HPDE6-E6E7 (cell line): ENCODE measurements at regions not wholly inside any gene's neighbourhood (a gene's known extent, or its start where the extent isn't known, plus 50 kb on each side); places are given as distances from the start of the nearest gene placed in this dataset.
A peak's percentile ranks its signal among the peaks of the same experiment; 100 is the strongest.
"Not testable (repeated sequence)": the region's sequence is repeated elsewhere in the genome, so short reads cannot be mapped to it uniquely, and the experiment has no call there.

Source experiments
- DNase-seq: peaks from one replicate; pipeline ENCODE4 v3.0.0; 2011; ENCODE audit warnings: missing footprints; ENCODE audit errors: extremely low spot score

DNA sequence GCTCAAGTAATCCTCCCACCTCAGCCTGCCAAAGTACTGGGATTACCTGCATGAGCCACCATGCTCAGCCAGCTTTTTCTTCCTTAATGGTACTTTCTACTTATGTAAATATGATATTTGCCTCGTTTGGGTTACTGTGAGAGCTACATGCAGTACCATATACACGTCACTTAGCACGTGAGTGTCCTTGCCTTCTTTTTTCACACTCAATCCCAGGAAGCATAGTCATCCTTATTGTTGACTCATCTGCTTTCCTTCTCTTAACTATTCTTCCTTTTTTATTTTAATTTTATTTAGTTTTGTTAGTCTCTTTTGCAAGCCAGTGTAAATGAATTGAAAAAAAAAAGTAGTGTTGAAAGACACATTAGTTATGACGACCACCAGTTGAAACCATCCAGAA lies 205.9 kb downstream of the HIPK3 start:
- no peak for DNase-seq

DNA sequence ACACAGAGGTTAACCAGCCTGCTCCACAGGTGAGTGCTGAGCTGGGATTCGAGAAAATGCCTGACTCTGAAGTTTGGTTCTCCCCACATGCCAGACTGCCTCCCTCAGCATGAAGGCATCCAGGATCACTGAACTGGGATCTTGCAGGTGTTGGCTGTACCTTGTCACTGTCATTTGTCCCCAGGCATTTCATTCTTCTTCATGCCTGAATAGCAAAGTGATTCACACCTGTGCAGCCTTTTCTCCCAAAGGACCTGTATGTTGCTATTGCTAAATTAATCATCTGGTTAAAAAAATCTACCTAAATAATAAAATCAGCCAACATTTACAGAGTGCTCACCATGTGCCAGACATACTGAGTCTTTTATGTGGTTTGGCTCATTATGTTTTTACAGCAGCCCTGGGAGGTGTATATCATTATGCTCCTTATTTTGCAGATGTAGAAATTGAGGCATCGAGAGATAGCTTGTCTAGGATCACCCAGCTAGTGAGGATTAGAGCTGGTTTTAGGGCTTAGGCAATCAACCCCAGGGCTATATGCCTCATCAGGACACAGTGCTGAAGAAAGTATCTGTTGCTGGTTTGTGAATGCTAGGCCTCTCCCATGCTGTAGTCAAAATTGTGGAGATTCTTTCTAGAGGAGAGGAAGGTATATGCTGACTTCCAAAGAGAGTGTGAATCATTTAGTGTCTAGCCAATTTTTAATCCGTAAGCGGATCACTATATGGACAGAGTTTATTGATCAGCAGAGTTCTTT lies 204.4 kb downstream of the HIPK3 start:
- DNase-seq = no peak

DNA sequence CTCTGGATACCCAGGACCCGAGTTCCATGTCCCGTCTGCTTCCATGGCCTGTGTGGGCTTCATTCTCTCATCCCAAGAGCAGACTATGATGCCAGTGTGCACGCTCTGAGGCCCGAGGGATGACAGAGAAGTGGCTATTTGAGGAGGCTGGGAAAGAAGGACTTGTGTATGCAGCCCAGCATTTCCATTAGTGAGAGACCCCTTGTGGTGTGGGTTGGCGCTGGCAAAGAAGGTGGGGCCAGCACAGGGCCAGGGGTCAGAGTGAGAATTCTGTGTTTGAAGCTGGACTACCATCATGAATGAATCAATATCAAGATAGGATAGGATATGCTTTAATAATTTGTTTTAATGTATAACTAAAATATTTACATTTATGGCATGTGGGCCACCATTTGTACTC lies 200.8 kb downstream of the HIPK3 start:
- no peak for DNase-seq

DNA sequence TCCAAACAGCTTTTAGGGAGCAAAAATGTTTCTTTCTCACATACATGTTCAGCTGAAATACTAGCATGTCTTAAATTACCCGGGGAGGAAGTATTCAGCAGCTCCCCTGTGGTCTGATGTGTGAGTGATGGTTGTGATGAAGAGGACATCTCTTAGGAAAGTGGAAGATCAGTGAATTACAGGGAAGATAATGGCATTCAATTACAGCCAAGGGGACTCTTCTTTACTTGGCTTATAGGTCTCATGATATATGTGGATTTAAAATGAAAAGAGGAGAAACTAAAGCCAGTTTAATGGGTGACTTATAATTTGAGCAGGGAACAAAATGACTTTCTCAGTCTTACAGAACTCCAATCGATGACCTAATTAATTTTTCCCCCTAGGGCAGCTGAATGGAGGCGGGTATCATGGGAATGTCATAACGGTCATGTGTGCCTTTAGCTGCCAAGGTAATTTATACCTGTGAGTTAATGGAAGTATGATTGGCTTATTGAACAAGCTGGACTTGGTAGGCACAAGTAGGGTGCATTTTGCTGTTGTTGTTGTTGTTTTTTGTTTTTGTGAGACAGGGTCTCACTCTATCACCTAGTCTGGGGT lies 198.8 kb downstream of the HIPK3 start:
- no peak for DNase-seq

DNA sequence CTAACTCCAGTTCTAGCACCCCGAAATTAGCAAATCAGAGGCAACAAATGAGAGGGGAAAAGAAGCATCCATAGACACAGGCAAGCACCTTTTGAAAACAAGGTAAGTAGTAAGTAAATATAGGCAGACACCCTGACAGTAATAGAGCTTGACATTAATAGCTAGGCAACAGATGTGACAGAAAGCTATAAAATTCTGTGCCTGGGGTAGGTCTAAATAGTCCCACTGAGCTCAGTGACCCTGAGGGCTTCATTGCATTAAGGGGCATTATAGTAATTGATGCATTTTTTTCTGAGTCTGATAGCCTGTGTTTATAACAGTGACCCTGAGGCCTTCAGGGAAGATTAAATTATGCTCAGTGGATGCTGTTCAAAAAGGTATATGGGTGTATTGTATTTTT lies 197.1 kb downstream of the HIPK3 start:
- DNase-seq = no peak

DNA sequence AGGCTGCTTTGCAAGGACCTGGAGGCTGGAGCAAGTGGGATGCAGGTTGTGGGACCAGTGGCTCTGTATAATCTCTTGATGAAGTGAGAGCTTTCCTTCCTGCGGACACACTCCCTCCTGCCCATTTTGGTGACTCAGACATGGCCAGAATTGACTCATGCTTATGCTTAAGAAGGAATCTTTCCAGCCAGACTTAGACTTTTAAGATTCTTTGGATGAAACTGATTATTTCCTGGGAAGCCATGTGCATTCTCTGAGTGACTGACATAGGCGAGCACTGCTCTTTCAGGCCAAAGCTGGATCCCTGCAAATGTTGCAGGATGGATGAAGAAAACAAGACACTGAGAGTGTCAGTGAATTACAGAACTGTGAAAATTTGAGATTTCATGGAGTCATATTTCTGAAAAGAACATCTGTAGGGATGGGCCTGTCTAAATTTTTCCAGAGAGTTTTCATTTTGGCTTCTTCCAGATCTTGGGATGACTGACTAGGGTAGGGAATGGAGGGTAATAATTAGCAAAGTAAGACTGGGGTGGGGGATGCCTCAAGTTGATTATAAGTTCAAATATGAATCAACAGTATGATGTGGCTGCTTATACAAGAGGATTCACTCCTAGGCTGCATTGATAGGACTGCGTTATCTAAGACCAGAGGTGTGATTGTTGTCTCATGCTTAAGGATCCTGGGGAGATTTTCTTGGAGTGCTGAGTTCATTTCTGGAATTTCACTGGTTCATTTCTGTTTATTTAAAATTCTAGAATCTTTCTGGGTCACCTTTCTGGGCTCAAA lies 195.8 kb downstream of the HIPK3 start:
- peak; percentile 47 for DNase-seq

DNA sequence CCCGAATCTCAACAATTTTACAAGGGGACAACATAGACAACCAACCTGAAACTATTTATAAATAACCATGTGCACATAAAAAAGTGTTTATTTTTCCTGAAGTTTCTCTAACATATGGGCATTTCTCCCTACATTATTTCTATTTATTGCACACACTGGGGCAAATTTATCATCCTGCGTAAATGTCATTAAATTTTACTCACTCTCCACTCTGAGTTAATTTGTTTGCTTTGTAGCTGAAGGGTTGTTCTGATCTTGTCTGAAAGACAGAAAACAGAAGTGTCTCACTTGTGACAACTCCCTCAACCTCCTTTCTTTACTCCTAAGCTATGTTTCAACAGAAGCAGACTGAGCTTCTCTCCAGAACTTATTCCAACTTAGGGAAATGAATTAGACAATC lies 194.2 kb downstream of the HIPK3 start:
- DNase-seq = no peak

DNA sequence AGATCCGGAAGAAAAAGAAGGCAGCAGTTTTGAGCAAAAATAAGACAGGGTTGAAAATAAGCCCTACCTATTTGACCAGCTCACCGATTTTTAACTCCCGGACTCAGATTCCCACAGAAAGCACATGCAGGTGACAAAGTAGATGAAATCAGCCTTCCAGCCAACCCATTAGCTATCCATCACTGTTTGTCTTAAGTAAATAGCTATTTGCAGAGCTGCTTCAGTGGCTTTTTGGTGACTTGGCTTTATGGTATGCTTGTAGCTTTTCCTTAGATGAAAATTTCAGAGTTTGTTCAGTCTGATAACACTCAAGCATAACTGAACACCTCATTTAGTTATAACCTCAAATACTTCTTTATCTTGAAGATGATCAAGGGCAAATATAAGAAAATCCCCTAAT lies 192.6 kb downstream of the HIPK3 start:
- no peak for DNase-seq

DNA sequence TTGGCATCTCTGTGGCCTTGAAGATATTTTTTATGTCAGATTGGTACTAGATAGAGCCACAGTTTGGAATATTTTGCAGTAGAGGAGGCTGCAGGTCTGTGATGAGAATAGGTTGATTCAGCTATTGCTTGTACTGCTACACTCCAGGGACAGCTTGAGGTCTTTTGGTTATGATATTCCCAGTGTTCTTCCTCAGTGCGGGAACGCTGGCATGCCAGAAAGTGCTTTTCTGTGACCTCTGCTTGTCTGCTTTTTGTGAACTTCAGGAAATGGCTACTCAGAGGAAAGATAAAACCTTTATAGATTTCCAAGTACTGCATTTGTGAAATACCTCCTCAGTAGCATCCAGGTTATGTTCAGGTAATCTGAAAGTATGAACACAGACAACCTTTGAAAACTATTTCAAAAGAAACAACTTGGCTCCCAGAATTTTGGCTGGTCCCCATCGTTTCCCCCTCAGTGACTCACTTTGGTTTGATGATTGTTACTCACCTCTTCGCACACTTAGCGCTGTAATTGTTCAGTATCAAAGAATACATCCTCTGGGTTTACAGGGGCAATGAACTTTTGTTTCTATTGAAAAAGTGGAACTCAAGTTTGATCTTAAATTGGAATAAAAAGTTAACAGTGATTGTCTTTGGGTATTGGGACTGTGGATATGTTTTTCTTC lies 191.4 kb downstream of the HIPK3 start:
- DNase-seq = no peak

DNA sequence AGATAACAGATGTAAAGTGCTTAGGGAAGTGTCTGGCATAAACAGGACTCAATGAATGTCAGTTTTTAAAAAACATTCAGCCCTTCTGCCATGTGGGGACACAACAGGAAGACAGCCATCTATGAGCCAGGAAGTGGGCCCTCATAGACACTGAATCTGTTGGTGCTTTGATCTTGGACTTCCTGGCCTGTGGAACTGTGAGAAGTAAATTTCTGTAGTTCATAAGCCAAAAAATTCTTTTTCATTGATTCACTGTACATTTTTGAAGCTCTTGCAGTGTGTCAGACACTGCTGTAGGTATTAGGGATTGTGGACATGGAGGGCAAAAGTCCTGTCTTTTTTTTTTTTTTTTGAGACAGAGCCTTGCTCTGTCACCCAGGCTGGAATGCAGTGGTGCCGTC lies 188.6 kb downstream of the HIPK3 start:
- DNase-seq = no peak

DNA sequence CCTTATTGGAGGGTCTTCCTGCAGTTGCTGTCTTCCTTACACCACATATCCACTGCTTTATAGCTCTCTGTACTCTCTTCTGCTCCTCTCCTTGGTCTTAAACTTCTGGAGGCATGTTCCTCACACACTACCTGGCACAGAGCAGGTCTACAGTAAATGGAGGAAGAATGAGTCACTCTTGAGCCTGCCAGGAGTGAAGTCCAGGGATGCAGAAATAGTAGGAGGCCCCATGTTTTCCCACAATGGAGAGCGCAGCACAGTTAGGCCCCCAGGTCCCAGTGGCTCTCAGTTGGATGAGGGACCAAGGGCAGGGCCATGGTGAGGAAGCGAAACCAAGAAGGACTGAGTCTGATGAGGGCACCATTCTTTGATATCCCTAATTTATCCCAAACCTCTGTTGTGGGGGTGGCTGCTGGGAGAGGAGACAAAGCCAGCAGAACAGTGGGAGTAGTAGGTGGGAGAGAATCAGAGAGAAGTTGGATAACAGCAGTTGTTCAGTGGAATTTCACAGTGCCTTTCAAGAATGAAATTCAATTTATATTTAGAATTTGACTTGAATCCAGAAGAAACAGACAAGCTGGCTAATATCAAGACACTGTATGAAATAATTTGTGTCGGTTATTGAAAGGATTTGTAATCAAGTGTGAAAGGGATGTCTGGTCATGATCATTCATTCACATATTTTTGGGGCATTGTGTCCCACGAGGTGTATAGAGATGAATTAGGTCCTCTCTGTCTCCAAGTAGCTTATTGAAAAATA lies 187.8 kb downstream of the HIPK3 start:
- no peak for DNase-seq

DNA sequence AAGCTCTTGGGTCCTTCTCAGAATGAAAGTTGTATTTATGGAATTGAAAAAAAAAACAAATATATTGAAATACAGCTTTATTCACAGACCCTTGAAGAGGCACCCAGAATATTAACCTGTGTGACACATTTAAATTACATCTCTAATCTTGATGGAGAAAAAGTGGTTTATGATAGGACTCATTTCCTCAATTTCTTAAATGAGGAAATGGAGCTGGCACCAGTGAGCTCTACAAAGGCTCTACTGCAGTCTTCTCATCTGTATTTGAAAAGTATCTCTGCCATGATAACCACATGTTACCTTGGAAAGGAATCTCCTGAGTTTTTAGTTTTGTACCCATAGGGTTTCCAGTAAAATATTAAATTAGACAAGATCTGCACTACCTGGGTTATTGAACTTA lies 186.5 kb downstream of the HIPK3 start:
- DNase-seq = no peak

DNA sequence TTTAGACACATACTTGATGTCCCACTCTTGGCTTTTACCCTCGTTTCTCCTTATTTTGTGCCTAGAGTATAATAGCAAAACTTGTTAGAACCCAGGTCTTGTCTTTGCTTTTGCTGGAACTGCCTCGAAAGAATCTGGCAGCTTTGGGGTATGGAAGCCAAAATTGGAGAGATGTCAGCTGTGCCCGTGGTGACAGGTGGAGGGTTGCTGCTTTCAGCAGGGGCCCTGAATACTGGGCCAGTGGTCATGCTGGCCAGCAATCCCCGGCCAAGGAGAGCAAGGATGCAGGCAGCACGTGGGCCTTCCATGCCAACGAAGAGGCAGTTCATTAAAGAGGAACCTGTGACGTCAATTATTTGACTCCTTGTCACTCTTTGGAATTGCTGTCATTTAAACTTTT lies 181.1 kb downstream of the HIPK3 start:
- DNase-seq = no peak

DNA sequence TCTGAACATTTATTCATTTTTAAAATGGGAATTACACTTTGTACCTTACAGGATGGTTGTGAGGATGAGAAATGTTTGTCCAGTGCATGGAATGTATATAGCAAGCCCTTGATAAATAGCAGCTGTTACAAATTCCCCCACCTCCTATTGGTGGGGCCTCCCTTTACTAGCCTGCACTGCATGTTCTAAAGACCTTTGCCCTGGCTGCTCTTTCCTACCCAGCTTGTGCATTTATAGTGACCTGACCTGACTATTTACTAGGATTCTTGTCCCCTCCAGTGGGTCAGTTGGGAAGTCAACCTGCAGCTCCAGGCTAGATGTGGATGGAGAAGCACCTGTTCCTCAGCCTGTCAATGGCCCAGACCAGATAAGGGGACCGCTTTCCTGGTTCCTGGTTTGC lies 180.3 kb downstream of the HIPK3 start:
- DNase-seq = no peak

DNA sequence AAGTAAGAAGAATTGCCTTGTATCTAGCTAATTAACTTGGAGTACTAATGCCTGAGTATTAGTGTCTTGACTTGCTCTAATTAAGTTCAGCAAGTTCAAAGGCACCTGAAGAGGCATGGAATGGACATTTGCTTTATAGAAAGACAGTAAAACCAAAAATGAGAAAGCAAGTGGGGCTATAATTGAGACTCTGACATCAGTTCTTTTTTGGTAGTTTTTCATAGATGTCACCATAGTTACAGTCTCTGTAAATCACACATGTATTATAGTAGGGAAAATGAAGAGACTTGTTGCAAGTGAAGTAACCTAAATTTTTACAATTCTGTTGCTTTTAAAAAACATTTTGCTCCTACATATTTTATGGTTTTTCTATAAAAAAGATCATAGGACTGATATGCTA lies 178.0 kb downstream of the HIPK3 start:
- DNase-seq = no peak

DNA sequence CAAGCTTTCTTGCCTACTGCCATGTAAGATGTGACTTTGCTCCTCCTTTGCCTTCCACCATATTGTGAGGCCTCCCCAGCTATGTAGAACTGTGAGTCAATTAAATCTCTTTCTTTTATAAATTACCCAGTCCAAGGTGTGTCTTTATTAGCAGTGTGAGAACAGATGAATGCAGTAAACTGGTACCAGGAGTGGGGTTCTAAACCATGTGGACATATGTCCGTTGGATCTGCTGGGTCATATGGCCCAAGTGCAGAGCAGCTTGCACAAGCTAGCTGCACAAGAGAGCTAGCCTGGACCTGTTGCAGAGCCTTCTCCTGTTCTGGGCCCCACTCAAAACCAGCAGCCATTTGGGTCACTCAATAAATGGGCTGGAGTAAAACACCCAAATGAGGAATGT lies 177.1 kb downstream of the HIPK3 start:
- no peak for DNase-seq

DNA sequence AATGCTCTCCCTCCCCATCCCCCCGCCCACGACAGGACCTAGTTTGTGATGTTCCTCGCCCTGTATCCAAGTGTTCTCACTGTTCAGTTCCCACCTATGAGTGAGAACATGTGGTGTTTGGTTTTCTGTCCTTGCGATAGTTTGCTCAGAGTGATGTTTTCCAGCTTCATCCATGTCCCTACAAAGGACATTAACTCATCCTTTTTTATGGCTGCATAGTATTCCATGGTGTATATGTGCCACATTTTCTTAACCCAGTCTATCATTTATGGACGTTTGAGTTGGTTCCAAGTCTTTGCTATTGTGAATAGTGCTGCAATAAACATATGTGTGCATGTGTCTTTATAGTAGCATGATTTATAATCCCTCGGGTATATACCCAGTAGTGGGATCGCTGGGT lies 171.3 kb downstream of the HIPK3 start:
- DNase-seq = not testable (repeated sequence)

DNA sequence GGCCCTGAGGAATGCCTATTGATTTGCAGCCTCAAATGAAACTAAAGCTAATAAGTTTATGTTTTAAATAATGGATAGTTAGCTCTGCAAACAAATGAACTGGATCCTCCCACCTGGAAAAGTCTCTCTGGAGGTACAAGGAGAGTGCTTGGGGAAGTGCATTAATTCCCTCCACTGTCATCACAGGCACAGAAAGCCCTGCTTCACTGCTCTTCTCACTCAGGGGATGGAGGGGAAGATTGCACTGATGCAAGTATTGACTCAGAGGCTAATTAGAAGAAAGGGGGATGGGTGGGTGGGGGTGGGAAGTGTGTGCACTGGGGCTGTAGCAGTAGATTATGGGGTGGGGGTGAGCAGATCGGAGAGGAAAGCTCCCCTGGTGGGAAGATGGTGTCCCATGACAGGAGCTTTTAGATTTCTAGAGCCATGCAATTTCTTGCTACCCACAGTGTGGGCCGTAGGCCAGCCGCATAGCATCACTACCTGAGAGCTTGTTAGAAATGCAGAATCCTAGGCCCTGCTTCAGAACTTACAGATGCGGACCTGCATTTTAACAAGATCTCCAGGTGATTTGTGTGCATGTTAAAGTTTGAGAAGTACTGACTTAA lies 163.9 kb downstream of the HIPK3 start:
- no peak for DNase-seq

DNA sequence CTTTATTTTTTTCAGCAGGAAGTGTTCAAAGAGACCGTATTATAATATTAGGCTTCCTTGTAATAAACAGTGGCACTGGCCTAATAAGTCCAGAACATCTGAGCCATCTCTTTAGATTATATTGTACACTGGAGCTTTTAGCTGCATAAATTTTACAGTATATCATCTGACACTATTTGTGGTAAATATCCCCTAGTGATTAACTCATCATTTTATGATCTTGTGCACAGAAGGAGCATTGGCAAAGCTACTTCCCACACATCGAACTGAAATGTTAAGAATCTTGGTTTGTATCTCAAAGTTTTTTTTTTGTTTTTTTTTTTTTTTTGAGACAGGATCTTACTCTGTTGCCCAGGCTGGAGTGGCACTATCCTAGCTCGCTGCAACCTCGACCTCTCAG lies 162.7 kb downstream of the HIPK3 start:
- DNase-seq = no peak

DNA sequence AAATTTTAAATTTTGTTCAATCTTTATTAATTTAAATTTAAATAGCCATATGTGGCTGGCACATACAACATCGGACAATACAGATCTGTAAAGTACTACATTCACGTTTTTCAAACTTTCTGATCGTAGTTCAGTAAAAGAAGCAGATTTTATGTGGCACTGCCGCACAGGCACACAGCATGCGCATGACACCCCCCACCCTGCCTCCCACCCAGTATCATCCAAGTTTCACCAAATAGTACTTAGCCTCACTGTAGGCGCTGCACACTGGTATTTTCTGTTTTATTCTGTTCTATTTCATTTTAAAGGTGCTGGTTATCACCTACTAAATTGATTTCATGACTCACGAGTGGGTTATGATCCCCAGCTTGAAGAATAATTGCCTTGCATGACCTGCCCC lies 159.9 kb downstream of the HIPK3 start:
- DNase-seq = no peak

DNA sequence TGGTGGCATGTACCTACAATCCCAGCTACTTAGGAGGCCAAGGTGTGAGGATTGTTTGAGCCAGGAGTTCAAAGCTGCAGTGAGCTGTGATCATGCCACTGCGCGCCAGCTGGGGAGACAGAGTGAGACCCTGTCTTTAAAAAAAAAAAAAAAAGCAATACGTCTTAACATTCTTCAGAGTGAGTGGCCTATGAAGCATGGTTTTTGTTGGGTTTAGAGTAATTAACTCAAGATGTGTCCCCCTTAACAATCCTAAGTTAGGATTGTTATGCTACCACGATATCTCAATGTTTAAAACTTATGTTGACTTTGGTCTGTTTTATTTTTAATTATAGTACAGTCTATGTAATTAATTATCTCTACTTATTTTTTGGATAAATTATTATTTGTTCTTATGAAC lies 156.1 kb downstream of the HIPK3 start:
- no peak for DNase-seq
